Memory B cell (primary cell): ENCODE measurements at regions not wholly inside any gene's neighbourhood (a gene's known extent, or its start where the extent isn't known, plus 50 kb on each side); places are given as distances from the start of the nearest gene placed in this dataset.

ENCODE experiments used
- ATAC-seq: fragments of 150-1000 bp; cut with Tn5 transposase; 2 replicates; pipeline ENCODE4 v1.10.0; 2021; ENCODE audit warnings: low read depth, mild to moderate bottlenecking, moderate library complexity
- DNase-seq, 2 donors: peaks; one replicate each; pipeline ENCODE4 v3.0.0; 2022; ENCODE audit warnings: low spot score in 2 of 2
- H3K27ac Mint-ChIP-seq: one replicate; pipeline ENCODE4 v1.8.0; 2022; ENCODE audit warnings: mild to moderate bottlenecking, moderate library complexity, mixed read lengths
- H3K27me3 Mint-ChIP-seq: one replicate; pipeline ENCODE4 v1.8.0; 2022; ENCODE audit warnings: mixed read lengths
- H3K36me3 Mint-ChIP-seq: one replicate; pipeline ENCODE4 v1.8.0; 2022; ENCODE audit warnings: mild to moderate bottlenecking, mixed read lengths
- H3K4me1 Mint-ChIP-seq: one replicate; pipeline ENCODE4 v1.8.0; 2022; ENCODE audit warnings: mixed read lengths
- H3K4me3 Mint-ChIP-seq: one replicate; pipeline ENCODE4 v1.8.0; 2022; ENCODE audit warnings: mild to moderate bottlenecking, moderate library complexity, mixed read lengths
- H3K9me3 Mint-ChIP-seq: one replicate; pipeline ENCODE4 v1.8.0; 2022; ENCODE audit warnings: mixed read lengths

DNA sequence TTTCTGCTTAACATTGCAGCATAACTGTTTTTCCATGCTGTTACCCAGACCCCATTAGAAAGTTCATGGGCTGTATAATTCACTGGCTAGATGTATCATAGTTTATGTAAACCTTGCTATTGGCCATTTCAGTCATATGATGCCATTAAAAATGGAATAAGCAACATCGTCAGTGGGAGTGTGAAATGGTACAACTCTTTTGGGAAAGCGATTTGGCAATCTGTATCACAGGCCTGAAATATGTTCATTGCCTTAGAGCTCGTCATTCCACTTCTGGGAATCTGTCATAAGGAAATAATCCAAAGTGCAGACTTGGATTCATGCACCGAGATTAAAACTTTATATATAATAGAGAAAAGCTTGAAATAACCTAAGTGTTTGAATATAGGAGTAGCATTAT lies 77.9 kb upstream of the KLF4 start:
- Mint-ChIP-seq H3K27ac (no peak overlapping the region), H3K4me1 (no peaks in the 10 kb centered on the region), H3K36me3 (no peaks in the 10 kb centered on the region), H3K27me3 (peaks cover 4% of the 10 kb centered on the region), H3K4me3 (no peak overlapping the region), H3K9me3 (peaks cover 3% of the 10 kb centered on the region)
- no peak for ATAC-seq
- no peak for DNase-seq

DNA sequence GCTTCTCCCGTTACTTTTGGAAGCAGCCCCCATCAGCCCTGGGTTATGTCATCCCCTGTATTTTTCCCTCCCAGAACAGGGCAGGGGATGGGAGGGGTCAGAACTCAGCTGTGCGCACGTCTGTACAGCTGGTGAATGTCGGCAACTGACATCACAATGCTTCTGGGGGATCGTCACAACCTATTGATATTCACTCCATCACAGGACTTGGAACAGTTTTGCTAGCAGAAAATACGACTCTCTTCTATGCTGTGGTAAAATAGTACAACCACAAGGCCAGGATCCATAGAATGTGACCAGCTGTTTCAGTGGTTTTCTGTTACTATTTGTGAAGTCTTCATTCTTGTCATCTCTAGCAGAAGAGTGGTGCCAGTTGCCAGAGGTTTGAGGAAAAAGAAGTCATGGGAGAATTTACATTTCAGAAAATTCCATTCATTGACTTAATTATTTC lies 77.1 kb upstream of the KLF4 start:
- Mint-ChIP-seq H3K4me1 (no peaks in the 10 kb centered on the region), H3K4me3 (no peak overlapping the region), H3K9me3 (peaks cover 3% of the 10 kb centered on the region), H3K36me3 (no peaks in the 10 kb centered on the region), H3K27ac (no peak overlapping the region), H3K27me3 (peaks cover 4% of the 10 kb centered on the region)
- ATAC-seq (no peak), DNase-seq (no peak)

DNA sequence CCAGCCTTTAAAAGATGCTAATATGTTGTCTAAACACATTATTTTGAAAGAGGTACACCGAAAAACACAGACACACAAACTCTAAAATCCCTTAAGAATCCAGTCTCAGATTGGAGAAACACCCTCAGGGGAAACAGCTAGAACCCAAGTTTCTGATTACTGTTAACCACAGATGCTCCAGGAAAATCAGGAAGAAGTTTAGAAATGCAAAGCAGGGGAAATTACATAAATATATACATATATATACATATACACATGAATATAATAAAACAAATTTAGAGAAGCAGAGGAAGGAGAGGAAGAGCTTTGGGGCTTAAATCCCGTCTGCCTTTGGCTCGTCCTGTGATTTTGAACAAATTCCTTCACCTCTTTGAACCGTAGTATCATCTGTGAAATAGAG lies 73.2 kb upstream of the KLF4 start:
- no peaks in the 10 kb centered on the region for H3K36me3 Mint-ChIP-seq
- DNase-seq, result no peak
- H3K4me3 Mint-ChIP-seq, result no peak overlapping the region
- H3K9me3 Mint-ChIP-seq, result peaks cover 3% of the 10 kb centered on the region
- H3K27me3 Mint-ChIP-seq, result peaks cover 7% of the 10 kb centered on the region
- H3K4me1 Mint-ChIP-seq, result no peaks in the 10 kb centered on the region
- ATAC-seq, result no peak
- H3K27ac Mint-ChIP-seq, result no peak overlapping the region

DNA sequence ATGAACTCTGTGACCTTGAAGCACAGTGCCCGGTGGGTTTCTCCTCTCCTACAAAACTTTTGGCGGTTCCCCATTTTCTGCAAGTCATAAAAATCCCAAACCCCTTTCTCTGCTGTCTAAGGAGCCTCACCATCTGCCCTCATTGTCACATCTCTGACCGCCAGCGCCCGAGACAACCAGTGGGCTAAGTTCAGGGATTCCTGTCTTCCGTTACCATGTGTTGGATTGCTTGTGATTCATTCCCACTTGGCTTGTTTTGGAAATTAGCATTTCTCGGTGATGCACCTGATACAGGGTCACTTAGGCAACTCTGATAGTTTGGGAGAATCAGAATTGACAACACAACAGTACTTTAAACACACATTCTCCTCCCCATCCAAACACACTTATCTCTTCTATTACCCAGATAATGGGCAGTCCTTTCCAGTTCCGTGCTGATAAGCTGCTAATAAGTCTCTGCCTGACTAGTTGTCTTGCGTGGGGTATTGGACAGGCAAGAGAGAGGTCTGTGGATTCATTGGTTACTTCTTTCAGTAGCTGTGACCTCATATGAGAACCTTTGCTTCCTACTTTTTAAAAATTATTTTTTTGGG lies 70.0 kb upstream of the KLF4 start:
- no peak for DNase-seq
- Mint-ChIP-seq H3K36me3 (no peaks in the 10 kb centered on the region), H3K9me3 (peaks cover 1% of the 10 kb centered on the region), H3K4me1 (no peaks in the 10 kb centered on the region), H3K27me3 (peaks cover 9% of the 10 kb centered on the region), H3K4me3 (no peak overlapping the region), H3K27ac (no peak overlapping the region)
- no peak for ATAC-seq

DNA sequence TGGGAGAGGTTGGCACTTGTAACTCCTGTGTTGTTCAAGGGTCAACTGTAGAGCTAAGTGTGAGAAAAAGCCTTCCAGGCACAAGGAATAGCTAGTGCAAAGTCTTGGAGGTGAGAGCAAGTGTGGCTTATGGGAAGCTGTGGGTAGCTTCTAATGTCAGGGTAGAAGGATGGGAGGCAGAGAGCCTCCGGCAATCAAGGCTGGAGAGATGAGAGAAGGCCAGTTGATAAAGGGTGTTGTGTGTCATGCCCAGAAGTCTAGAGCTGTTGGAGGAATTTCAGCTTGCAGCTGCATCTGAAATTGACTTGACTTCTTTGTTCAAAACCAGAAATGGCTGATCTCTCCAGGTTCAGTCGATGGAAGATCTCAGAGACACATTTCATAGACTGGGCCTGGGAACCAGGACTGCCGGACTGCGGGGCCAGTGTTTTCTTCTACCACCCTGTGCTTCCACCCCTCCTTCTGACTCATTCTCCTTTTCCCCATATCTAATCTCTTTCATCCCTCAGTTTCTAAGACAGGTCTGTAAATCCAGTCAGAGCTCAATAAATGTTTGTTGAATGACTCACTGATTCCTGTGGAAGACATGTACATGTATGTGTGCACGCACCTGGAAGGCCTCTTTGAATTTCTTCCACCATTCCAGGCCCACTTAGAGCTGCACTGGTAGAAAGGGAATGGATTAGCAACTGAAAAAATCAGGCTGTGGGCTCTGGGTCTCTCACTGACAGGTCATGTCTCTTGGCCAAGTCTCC lies 67.8 kb upstream of the KLF4 start:
- Mint-ChIP-seq H3K27ac (no peak overlapping the region), H3K27me3 (peaks cover 5% of the 10 kb centered on the region), H3K9me3 (no peaks in the 10 kb centered on the region), H3K4me1 (no peaks in the 10 kb centered on the region), H3K4me3 (no peak overlapping the region), H3K36me3 (no peaks in the 10 kb centered on the region)
- DNase-seq, result no peak
- no peak for ATAC-seq

DNA sequence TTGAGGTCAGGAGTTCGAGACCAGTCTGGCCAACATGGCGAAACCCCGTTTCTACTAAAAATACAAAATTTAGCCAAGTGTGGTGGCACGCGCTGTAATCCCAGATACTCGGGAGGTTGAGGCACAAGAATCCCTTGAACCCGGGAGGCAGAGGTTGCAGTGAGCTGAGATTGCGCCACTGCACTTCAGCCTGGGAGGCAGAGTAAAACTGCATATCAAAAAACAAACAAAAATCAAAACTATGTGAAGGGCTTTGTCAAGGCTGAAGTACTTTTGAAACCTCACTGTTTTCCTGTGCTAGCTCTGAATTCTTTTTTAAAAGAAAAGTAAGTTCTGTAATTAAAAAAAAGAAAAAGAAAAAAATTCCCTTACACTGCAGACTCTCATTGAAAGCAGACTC lies 65.1 kb upstream of the KLF4 start:
- no peak for ATAC-seq
- no peak overlapping the region for H3K27ac Mint-ChIP-seq
- H3K4me1 Mint-ChIP-seq, result no peaks in the 10 kb centered on the region
- DNase-seq, result no peak
- no peaks in the 10 kb centered on the region for H3K9me3 Mint-ChIP-seq
- no peaks in the 10 kb centered on the region for H3K36me3 Mint-ChIP-seq
- peaks cover 6% of the 10 kb centered on the region for H3K27me3 Mint-ChIP-seq
- H3K4me3 Mint-ChIP-seq, result no peak overlapping the region

DNA sequence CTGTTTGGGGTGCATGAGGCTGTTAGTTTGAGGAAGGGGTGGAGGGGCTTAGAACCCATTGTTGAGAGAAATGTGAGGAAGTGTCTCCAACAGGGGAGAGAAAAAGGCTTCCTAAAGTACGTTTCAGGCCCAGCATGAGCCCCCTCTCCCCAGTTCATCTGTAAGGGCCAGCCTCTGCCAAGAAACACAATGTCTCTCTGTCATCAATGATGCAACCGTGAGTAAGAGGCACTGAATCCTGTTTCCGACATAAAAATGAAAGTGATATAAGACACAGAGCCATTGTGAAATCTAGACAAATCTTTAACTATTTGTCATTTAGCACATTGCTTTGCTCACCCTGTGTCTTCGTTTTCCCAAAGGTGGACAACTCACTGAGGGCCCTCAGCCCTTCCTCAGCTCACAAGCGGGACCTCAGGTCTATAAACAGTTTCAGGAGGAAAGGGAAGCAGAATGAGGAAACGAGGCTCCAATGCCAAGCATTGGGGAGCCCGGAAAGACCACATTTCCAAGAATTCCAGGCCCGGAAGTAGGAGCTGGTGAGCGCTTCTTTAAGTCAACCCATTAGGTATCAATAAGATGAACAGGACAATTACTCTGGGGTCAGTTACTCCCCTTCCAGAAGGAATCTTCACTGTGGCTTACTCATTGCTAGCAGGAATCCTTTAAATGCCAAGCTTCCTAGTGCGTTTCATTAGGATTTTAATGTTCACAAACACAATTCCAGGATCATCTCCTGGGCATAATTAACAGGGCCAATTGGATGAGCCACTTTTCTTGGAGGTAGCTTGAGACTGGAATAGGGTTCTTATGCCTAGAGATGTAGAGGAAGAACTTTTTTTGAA lies 59.0 kb upstream of the KLF4 start:
- Mint-ChIP-seq H3K36me3 (no peaks in the 10 kb centered on the region), H3K4me3 (no peak overlapping the region), H3K27ac (no peak overlapping the region), H3K9me3 (no peaks in the 10 kb centered on the region), H3K27me3 (peaks cover 4% of the 10 kb centered on the region), H3K4me1 (no peaks in the 10 kb centered on the region)
- ATAC-seq (no peak), DNase-seq (no peak)

DNA sequence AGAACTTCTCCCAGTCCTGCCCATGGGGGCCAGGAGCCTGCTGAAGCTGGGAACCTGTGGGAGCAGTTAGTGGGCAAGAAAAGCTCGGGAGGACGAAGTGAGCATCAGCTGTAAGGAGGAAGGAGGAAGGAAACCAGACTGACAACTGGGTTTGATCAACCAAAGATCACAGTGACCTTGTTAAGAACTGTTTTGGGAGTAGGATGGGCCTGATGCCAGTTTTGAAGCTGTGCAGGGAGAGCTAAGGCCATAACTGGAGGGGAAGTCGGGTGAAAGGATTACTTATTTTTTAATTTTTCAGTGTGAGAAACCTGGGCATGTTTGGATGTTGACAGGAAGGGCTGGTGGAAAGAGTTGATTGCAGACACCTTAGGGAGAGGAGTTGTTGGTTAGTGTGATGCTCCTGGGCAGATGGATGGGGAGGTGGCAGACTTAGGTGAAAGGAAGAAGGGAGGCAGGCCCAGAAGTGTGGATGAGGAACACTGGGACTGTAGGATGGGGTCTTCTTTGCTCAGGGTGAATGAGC lies 58.3 kb upstream of the KLF4 start:
- Mint-ChIP-seq H3K27ac (no peak overlapping the region), H3K4me3 (no peak overlapping the region), H3K9me3 (no peaks in the 10 kb centered on the region), H3K36me3 (no peaks in the 10 kb centered on the region), H3K4me1 (no peaks in the 10 kb centered on the region), H3K27me3 (peaks cover 4% of the 10 kb centered on the region)
- no peak for ATAC-seq
- DNase-seq, result no peak

DNA sequence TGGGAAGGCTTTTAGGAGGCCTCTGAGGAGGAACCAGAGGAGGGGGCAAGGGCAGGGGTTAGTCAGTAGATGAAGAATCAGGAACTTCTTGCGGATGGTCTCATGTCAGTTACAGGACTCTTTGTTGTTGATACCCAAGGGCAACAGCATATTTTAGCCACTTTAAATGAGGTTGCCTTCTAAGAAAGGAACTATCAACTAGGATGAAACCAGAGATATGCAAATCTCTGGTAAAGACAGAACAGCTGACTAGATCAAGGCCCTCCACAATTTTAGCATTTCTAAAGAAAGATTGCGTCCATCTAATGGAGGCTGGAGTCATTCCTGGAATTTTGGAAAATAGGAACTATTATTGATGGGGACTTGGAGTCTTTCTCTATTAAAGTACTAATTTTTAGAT lies 57.7 kb upstream of the KLF4 start:
- DNase-seq (no peak), ATAC-seq (no peak)
- Mint-ChIP-seq H3K4me3 (no peak overlapping the region), H3K4me1 (no peaks in the 10 kb centered on the region), H3K36me3 (no peaks in the 10 kb centered on the region), H3K27me3 (peaks cover 4% of the 10 kb centered on the region), H3K27ac (no peak overlapping the region), H3K9me3 (no peaks in the 10 kb centered on the region)

DNA sequence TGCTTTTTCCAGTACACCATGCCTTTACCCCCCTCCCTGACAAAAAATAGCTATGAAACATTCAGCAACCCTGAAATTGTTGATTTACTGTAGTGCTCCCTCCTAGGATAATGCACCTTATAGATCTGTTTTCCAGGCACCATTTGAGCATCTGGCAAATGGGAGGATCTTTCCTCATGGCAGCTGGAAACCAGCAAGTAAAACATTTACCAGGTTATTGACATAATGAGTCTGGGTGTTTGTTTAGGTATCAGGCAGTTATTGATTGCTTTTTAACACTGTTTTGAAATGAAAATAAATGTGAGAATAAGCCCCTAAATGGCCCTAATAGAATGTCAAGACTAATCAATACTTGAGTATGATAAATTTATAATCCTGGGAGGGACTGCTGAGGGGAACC lies 57.3 kb upstream of the KLF4 start:
- Mint-ChIP-seq H3K4me1 (no peaks in the 10 kb centered on the region), H3K27me3 (peaks cover 4% of the 10 kb centered on the region), H3K27ac (no peak overlapping the region), H3K36me3 (no peaks in the 10 kb centered on the region), H3K4me3 (no peak overlapping the region), H3K9me3 (no peaks in the 10 kb centered on the region)
- DNase-seq (no peak), ATAC-seq (no peak)

DNA sequence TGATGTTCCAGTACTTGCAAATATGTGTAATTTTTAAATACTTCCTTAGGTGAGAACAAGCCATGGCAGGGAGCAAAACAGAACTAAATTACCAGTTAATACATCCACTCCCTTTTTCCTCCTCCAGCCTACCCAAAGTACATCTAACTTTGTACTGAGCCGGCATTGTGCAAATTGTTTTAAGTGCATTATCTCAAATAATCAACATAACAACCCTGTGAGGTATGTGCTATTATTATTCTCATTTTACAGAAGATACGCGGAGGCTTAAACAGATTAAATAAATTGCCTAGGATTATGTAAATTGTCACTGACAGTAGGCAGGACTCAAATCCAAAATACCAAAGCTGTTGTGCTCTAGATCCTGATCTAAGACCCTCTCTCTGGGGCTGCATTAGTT lies 55.5 kb upstream of the KLF4 start:
- Mint-ChIP-seq H3K9me3 (no peaks in the 10 kb centered on the region), H3K27ac (no peak overlapping the region), H3K27me3 (peaks cover 2% of the 10 kb centered on the region), H3K4me3 (no peak overlapping the region), H3K4me1 (no peaks in the 10 kb centered on the region), H3K36me3 (no peaks in the 10 kb centered on the region)
- ATAC-seq, result no peak
- no peak for DNase-seq

DNA sequence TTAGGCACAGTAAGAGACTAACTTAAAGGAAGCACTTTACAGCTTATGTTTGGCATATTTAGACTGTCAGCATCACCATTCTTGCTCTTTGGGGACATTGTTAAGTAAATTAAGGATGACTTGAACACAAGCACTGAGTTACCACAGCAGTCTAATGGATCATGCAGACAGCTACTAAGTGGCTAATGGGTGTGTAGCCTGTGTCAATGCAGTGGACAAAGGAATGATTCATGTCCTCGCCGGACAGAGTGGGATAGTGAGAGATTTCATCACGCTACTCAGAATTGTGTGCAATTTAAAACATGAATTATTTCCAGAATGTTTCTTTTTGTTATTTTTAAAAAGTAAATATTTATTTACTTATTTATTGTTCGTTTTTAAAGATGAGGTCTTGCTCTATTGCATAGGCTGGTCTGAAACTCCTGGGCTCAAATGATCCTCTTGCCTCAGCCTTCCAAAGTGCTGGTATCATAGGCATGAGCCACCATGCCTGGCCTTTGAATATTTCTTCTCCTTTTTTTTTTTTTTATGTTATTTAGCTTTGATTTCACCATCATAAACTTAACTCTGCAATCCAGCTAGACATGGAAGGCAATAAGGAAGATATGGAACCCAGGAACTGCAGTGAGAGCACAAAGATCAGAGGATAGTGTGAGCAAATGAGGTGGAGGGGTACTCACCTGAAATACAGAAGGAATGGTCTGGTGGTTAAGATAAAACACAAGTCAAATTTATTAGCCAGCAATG lies 53.0 kb upstream of the KLF4 start:
- DNase-seq (no peak), ATAC-seq (no peak)
- Mint-ChIP-seq H3K27ac (no peak overlapping the region), H3K4me1 (no peaks in the 10 kb centered on the region), H3K9me3 (no peaks in the 10 kb centered on the region), H3K36me3 (no peaks in the 10 kb centered on the region), H3K4me3 (no peak overlapping the region), H3K27me3 (no peaks in the 10 kb centered on the region)

DNA sequence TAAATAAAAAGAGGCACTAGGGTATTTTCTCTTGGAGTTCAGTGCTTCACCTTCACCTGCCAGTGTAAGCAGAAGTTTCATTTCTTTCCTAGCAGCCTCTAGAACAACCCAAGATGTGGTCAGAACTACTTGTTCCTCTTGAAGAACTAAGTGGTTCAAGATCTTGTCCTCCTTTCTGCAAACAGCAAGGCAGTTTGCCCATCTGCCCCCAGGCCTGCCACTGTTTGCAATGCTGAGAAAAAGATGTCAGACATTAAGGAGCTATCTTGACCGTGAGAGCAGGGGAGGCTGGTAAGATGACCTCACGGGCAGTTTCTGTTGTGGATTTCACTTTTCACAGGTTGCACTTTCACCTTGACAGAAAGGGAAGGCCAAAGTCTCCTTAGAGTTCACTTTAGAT lies 52.0 kb upstream of the KLF4 start:
- H3K4me3 Mint-ChIP-seq, result no peak overlapping the region
- ATAC-seq (no peak), DNase-seq (no peak)
- no peaks in the 10 kb centered on the region for H3K36me3 Mint-ChIP-seq
- no peaks in the 10 kb centered on the region for H3K4me1 Mint-ChIP-seq
- no peak overlapping the region for H3K27ac Mint-ChIP-seq
- H3K27me3 Mint-ChIP-seq, result no peaks in the 10 kb centered on the region
- no peaks in the 10 kb centered on the region for H3K9me3 Mint-ChIP-seq

DNA sequence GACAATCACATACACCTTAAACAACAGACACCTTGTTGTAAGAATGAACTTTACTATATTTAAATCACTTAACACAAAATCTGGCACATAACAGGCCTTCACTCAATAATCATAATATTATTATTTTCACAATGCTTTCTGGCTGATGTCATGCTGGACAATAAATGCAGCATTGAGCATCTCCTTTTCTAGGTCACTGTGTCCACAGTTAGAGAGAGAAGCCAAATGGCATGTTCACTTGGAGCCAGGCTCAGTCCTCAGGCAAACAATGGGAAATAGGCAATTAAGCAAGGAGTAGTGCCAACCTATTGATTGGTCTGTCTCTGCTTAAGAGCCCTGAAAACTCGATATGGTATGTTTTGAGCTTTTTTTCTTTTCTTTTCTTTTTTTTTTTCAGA lies 50.6 kb upstream of the KLF4 start:
- DNase-seq (no peak), ATAC-seq (no peak)
- no peaks in the 10 kb centered on the region for H3K9me3 Mint-ChIP-seq
- H3K27ac Mint-ChIP-seq, result no peak overlapping the region
- H3K4me1 Mint-ChIP-seq, result no peaks in the 10 kb centered on the region
- no peak overlapping the region for H3K4me3 Mint-ChIP-seq
- H3K36me3 Mint-ChIP-seq, result no peaks in the 10 kb centered on the region
- H3K27me3 Mint-ChIP-seq, result no peaks in the 10 kb centered on the region
